GM23338 (cell line): ENCODE measurements at regions not wholly inside any gene's neighbourhood (a gene's known extent, or its start where the extent isn't known, plus 50 kb on each side); places are given as distances from the start of the nearest gene placed in this dataset.

Experiments
- ATAC-seq: fragments of 200-7000 bp; cut with Tn5 transposase; 3 replicates; pipeline ENCODE4 v1.9.1; 2020
- DNase-seq: peaks from one replicate; pipeline ENCODE4 v3.0.0-alpha.2; 2015; ENCODE audit warnings: low spot score
- H2AFZ ChIP-seq: fragments of 200-600 bp; sonication (generic); 2 replicates; pipeline ENCODE4 v1.8.0; 2016; ENCODE audit warnings: antibody characterized with exemption, mild to moderate bottlenecking, moderate library complexity
- H3F3A ChIP-seq: fragments of 200-600 bp; sonication (generic); replicated peaks from 2 replicates; pipeline ENCODE4 v1.8.0; 2017; ENCODE audit warnings: antibody characterized with exemption, mixed run types, low read depth
- H3K27ac ChIP-seq: fragments of 200-600 bp; sonication (generic); 2 replicates; pipeline ENCODE4 v1.6.1; 2016; ENCODE audit warnings: low read depth
- H3K27me3 ChIP-seq: fragments of 200-600 bp; sonication (generic); 2 replicates; pipeline ENCODE4 v1.8.0; 2016; ENCODE audit warnings: mild to moderate bottlenecking, mixed run types, moderate library complexity; ENCODE audit not compliant: insufficient read depth
- H3K36me3 ChIP-seq: fragments of 200-600 bp; sonication (generic); 2 replicates; pipeline ENCODE4 v1.8.0; 2016; ENCODE audit warnings: mild to moderate bottlenecking; ENCODE audit not compliant: insufficient read depth
- H3K4me1 ChIP-seq: fragments of 200-600 bp; sonication (generic); 2 replicates; pipeline ENCODE4 v1.8.0; 2016; ENCODE audit warnings: mild to moderate bottlenecking, moderate library complexity; ENCODE audit not compliant: insufficient read depth
- H3K4me2 ChIP-seq: fragments of 200-600 bp; sonication (generic); 2 replicates; pipeline ENCODE4 v1.7.1; 2017; ENCODE audit warnings: mixed run types
- H3K4me3 ChIP-seq: fragments of 200-600 bp; sonication (generic); 2 replicates; pipeline ENCODE4 v1.6.1; 2016; ENCODE audit warnings: mixed run types
- H3K79me2 ChIP-seq: fragments of 200-600 bp; sonication (generic); replicated peaks from 2 replicates; pipeline ENCODE4 v1.8.0; 2017; ENCODE audit warnings: mild to moderate bottlenecking; ENCODE audit not compliant: insufficient read depth
- H3K9me2 ChIP-seq: fragments of 200-600 bp; sonication (generic); 2 replicates; pipeline ENCODE4 v1.8.0; 2017; ENCODE audit not compliant: insufficient read depth
- H4K20me1 ChIP-seq: fragments of 200-600 bp; sonication (generic); replicated peaks from 2 replicates; pipeline ENCODE4 v1.8.0; 2017; ENCODE audit warnings: mild to moderate bottlenecking; ENCODE audit not compliant: insufficient read depth
- H3K27ac Mint-ChIP-seq: 2 replicates; pipeline ENCODE4 v1.8.0; 2020; ENCODE audit warnings: inconsistent platforms, mild to moderate bottlenecking, moderate library complexity, mixed read lengths
- H3K27me3 Mint-ChIP-seq: 3 replicates; pipeline ENCODE4 v1.8.0; 2022; ENCODE audit warnings: low read depth, mild to moderate bottlenecking, moderate library complexity, mixed read lengths, inconsistent platforms; ENCODE audit not compliant: insufficient read depth, poor library complexity
- H3K36me3 Mint-ChIP-seq: 3 replicates; pipeline ENCODE4 v1.8.0; 2021; ENCODE audit warnings: low read depth, mild to moderate bottlenecking, inconsistent platforms, moderate library complexity, mixed read lengths
- H3K4me1 Mint-ChIP-seq: 3 replicates; pipeline ENCODE4 v1.8.0; 2020; ENCODE audit warnings: mild to moderate bottlenecking, inconsistent platforms, mixed read lengths
- H3K4me3 Mint-ChIP-seq: 3 replicates; pipeline ENCODE4 v1.8.0; 2021; ENCODE audit warnings: moderate library complexity, mild to moderate bottlenecking, inconsistent platforms, mixed read lengths
- H3K9me3 Mint-ChIP-seq: 3 replicates; pipeline ENCODE4 v1.8.0; 2020; ENCODE audit warnings: moderate library complexity, mild to moderate bottlenecking, inconsistent platforms, mixed read lengths
- CREB1 ChIP-seq: fragments of 250-450 bp; sonication (Bioruptor Pico); IDR thresholded peaks from 2 replicates; pipeline ENCODE4 v1.5.0; 2020; ENCODE audit warnings: low read depth, mild to moderate bottlenecking, moderate library complexity
- CTCF ChIP-seq, 2 experiments: fragments of 200-600 bp in 1 of 2; sonication (generic) in 1 of 2; conservative IDR thresholded peaks; 2 replicates each; pipeline versions ENCODE4 v1.5.1 to v1.6.1; 2016 to 2017; ENCODE audit warnings: antibody characterized with exemption in 2 of 2, low read depth in 2 of 2, mild to moderate bottlenecking in 2 of 2, moderate library complexity in 1 of 2
- EZH2 ChIP-seq: fragments of 200-600 bp; sonication (generic); IDR thresholded peaks from one replicate; pipeline ENCODE4 v1.8.0; 2017; ENCODE audit warnings: antibody characterized with exemption, mild to moderate bottlenecking, low read depth; ENCODE audit not compliant: unreplicated experiment
- EZH2phosphoT487 ChIP-seq: fragments of 200-600 bp; sonication (generic); IDR thresholded peaks from one replicate; pipeline ENCODE4 v1.8.1; 2018; ENCODE audit warnings: antibody characterized with exemption; ENCODE audit not compliant: unreplicated experiment
- JUNB ChIP-seq: IDR thresholded peaks from one replicate; pipeline ENCODE4 v1.6.1; 2016; ENCODE audit warnings: antibody characterized with exemption; ENCODE audit not compliant: unreplicated experiment
- NANOG ChIP-seq: IDR thresholded peaks from 2 replicates; pipeline ENCODE4 v1.6.1; 2016; ENCODE audit warnings: antibody characterized with exemption, borderline replicate concordance
- POLR2AphosphoS5 ChIP-seq: IDR thresholded peaks from 2 replicates; pipeline ENCODE4 v1.6.1; 2016; ENCODE audit warnings: antibody characterized with exemption, low read depth
- STAT1 ChIP-seq: IDR thresholded peaks from one replicate; pipeline ENCODE4 v1.6.1; 2016; ENCODE audit warnings: antibody characterized with exemption; ENCODE audit not compliant: unreplicated experiment
- ZNF114 ChIP-seq: fragments of 250-450 bp; sonication (Bioruptor Pico); IDR thresholded peaks from 2 replicates; pipeline ENCODE4 v1.5.0; 2020; ENCODE audit warnings: mild to moderate bottlenecking, moderate library complexity
- ZNF331 ChIP-seq: fragments of 250-450 bp; sonication (Bioruptor Pico); IDR thresholded peaks from 2 replicates; pipeline ENCODE4 v1.5.0; 2020; ENCODE audit warnings: low read depth, mild to moderate bottlenecking, moderate library complexity
- TF ChIP-seq, protein P1 (sequence below): fragments of 250-450 bp; sonication (Bioruptor Pico); IDR thresholded peaks from 2 replicates; pipeline ENCODE4 v1.5.0; 2020; ENCODE audit warnings: mild to moderate bottlenecking, moderate library complexity
- TF ChIP-seq, protein P2 (sequence below): IDR thresholded peaks from one replicate; pipeline ENCODE4 v1.6.1; 2018; ENCODE audit warnings: antibody characterized with exemption; ENCODE audit not compliant: unreplicated experiment
- TF ChIP-seq, protein P3 (sequence below): IDR thresholded peaks from 2 replicates; pipeline ENCODE4 v1.6.1; 2016; ENCODE audit warnings: antibody characterized with exemption

DNA sequence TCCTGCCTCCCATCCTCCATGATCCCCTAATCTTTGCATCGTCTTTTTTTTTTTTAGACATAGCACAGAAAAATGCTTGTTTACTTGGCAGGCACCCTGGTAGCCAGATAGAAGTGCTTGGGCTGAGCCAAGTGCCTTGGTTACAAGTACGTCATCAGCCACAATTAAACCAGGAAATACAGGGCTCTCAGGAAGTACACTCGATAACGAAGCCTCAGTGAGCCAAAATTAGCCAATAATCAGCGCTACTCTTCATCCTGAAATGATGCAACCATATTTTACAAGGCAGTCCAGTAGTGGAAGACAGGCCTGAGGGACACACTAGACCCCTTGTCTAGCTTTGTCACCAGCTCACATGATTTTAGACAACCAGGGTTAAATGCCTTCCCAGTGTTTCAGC, 194.0 kb upstream of the NBEA start:
- Mint-ChIP-seq H3K9me3 (peaks cover 2% of the 10 kb centered on the region; the same call in 1 of the 3 replicates), H3K4me3 (no peak overlapping the region), H3K36me3 (no peaks in the 10 kb centered on the region), H3K27me3 (peaks cover 1% of the 10 kb centered on the region), H3K27ac (no peak overlapping the region), H3K4me1 (peaks cover 36% of the 10 kb centered on the region)
- no peak overlapping the region for H3K27ac ChIP-seq
- ATAC-seq (no peak), DNase-seq (no peak)
- H3K9me2 ChIP-seq, result peaks cover 4% of the 10 kb centered on the region; the same call in 1 of the 2 replicates
- no peak overlapping the region for H2AFZ ChIP-seq
- H3K27me3 ChIP-seq, result no peaks in the 10 kb centered on the region
- H3K36me3 ChIP-seq, result no peaks in the 10 kb centered on the region
- H3K4me1 ChIP-seq, result peaks cover 9% of the 10 kb centered on the region
- no peaks in the 10 kb centered on the region for H4K20me1 ChIP-seq
- H3K4me3 ChIP-seq, result no peak overlapping the region
- H3K4me2 ChIP-seq, result no peak overlapping the region
- TF ChIP-seq ZNF331 (CRISPR knock-in tag), result no peak
- TF ChIP-seq JUNB, result no peak
- TF ChIP-seq CTCF (conservative IDR thresholded peaks at IDR 0.05; ENCODE audit: low read depth in 2 of 2), result no peak
- no peak for TF ChIP-seq EZH2
- TF ChIP-seq STAT1, result no peak
- no peak for TF ChIP-seq EZH2phosphoT487
- TF ChIP-seq, protein P1, sequence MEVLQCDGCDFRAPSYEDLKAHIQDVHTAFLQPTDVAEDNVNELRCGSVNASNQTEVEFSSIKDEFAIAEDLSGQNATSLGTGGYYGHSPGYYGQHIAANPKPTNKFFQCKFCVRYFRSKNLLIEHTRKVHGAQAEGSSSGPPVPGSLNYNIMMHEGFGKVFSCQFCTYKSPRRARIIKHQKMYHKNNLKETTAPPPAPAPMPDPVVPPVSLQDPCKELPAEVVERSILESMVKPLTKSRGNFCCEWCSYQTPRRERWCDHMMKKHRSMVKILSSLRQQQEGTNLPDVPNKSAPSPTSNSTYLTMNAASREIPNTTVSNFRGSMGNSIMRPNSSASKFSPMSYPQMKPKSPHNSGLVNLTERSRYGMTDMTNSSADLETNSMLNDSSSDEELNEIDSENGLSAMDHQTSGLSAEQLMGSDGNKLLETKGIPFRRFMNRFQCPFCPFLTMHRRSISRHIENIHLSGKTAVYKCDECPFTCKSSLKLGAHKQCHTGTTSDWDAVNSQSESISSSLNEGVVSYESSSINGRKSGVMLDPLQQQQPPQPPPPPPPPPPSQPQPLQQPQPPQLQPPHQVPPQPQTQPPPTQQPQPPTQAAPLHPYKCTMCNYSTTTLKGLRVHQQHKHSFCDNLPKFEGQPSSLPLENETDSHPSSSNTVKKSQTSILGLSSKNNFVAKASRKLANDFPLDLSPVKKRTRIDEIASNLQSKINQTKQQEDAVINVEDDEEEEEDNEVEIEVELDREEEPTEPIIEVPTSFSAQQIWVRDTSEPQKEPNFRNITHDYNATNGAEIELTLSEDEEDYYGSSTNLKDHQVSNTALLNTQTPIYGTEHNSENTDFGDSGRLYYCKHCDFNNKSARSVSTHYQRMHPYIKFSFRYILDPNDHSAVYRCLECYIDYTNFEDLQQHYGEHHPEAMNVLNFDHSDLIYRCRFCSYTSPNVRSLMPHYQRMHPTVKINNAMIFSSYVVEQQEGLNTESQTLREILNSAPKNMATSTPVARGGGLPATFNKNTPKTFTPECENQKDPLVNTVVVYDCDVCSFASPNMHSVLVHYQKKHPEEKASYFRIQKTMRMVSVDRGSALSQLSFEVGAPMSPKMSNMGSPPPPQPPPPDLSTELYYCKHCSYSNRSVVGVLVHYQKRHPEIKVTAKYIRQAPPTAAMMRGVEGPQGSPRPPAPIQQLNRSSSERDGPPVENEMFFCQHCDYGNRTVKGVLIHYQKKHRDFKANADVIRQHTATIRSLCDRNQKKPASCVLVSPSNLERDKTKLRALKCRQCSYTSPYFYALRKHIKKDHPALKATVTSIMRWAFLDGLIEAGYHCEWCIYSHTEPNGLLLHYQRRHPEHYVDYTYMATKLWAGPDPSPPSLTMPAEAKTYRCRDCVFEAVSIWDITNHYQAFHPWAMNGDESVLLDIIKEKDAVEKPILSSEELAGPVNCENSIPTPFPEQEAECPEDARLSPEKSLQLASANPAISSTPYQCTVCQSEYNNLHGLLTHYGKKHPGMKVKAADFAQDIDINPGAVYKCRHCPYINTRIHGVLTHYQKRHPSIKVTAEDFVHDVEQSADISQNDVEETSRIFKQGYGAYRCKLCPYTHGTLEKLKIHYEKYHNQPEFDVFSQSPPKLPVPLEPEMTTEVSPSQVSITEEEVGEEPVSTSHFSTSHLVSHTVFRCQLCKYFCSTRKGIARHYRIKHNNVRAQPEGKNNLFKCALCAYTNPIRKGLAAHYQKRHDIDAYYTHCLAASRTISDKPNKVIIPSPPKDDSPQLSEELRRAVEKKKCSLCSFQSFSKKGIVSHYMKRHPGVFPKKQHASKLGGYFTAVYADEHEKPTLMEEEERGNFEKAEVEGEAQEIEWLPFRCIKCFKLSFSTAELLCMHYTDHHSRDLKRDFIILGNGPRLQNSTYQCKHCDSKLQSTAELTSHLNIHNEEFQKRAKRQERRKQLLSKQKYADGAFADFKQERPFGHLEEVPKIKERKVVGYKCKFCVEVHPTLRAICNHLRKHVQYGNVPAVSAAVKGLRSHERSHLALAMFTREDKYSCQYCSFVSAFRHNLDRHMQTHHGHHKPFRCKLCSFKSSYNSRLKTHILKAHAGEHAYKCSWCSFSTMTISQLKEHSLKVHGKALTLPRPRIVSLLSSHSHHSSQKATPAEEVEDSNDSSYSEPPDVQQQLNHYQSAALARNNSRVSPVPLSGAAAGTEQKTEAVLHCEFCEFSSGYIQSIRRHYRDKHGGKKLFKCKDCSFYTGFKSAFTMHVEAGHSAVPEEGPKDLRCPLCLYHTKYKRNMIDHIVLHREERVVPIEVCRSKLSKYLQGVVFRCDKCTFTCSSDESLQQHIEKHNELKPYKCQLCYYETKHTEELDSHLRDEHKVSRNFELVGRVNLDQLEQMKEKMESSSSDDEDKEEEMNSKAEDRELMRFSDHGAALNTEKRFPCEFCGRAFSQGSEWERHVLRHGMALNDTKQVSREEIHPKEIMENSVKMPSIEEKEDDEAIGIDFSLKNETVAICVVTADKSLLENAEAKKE (CRISPR knock-in tag), result no peak
- TF ChIP-seq NANOG, result no peak
- TF ChIP-seq, protein P2, sequence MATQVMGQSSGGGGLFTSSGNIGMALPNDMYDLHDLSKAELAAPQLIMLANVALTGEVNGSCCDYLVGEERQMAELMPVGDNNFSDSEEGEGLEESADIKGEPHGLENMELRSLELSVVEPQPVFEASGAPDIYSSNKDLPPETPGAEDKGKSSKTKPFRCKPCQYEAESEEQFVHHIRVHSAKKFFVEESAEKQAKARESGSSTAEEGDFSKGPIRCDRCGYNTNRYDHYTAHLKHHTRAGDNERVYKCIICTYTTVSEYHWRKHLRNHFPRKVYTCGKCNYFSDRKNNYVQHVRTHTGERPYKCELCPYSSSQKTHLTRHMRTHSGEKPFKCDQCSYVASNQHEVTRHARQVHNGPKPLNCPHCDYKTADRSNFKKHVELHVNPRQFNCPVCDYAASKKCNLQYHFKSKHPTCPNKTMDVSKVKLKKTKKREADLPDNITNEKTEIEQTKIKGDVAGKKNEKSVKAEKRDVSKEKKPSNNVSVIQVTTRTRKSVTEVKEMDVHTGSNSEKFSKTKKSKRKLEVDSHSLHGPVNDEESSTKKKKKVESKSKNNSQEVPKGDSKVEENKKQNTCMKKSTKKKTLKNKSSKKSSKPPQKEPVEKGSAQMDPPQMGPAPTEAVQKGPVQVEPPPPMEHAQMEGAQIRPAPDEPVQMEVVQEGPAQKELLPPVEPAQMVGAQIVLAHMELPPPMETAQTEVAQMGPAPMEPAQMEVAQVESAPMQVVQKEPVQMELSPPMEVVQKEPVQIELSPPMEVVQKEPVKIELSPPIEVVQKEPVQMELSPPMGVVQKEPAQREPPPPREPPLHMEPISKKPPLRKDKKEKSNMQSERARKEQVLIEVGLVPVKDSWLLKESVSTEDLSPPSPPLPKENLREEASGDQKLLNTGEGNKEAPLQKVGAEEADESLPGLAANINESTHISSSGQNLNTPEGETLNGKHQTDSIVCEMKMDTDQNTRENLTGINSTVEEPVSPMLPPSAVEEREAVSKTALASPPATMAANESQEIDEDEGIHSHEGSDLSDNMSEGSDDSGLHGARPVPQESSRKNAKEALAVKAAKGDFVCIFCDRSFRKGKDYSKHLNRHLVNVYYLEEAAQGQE, result no peak
- no peak for TF ChIP-seq ZNF114 (CRISPR knock-in tag)
- TF ChIP-seq POLR2AphosphoS5, result no peak
- TF ChIP-seq CREB1, result no peak
- TF ChIP-seq, protein P3, sequence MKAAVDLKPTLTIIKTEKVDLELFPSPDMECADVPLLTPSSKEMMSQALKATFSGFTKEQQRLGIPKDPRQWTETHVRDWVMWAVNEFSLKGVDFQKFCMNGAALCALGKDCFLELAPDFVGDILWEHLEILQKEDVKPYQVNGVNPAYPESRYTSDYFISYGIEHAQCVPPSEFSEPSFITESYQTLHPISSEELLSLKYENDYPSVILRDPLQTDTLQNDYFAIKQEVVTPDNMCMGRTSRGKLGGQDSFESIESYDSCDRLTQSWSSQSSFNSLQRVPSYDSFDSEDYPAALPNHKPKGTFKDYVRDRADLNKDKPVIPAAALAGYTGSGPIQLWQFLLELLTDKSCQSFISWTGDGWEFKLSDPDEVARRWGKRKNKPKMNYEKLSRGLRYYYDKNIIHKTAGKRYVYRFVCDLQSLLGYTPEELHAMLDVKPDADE, result no peak
- H3K79me2 ChIP-seq, result no peaks in the 10 kb centered on the region
- no peaks in the 10 kb centered on the region for H3F3A ChIP-seq
